HepG2 (cell line): ENCODE measurements at regions not wholly inside any gene's neighbourhood (a gene's known extent, or its start where the extent isn't known, plus 50 kb on each side); places are given as distances from the start of the nearest gene placed in this dataset.

Experiments used
- MIXL1 ChIP-seq: IDR thresholded peaks from 2 replicates; pipeline ENCODE4 v1.6.1; 2016
- MTA1 ChIP-seq: sonication (generic); formaldehyde crosslinking; IDR thresholded peaks from 2 replicates; pipeline ENCODE4 v1.4.0; 2020; ENCODE audit warnings: missing genetic modification reagents, mild to moderate bottlenecking, borderline replicate concordance
- TAF1 ChIP-seq: sonication (generic); formaldehyde crosslinking; IDR thresholded peaks from 2 replicates; pipeline ENCODE4 v1.4.0; 2020; ENCODE audit warnings: missing genetic modification reagents
- TF ChIP-seq, protein P1 (sequence below): sonication (generic); formaldehyde crosslinking; conservative IDR thresholded peaks from 2 replicates; pipeline ENCODE4 v1.4.0; 2020; ENCODE audit warnings: missing genetic modification reagents

DNA sequence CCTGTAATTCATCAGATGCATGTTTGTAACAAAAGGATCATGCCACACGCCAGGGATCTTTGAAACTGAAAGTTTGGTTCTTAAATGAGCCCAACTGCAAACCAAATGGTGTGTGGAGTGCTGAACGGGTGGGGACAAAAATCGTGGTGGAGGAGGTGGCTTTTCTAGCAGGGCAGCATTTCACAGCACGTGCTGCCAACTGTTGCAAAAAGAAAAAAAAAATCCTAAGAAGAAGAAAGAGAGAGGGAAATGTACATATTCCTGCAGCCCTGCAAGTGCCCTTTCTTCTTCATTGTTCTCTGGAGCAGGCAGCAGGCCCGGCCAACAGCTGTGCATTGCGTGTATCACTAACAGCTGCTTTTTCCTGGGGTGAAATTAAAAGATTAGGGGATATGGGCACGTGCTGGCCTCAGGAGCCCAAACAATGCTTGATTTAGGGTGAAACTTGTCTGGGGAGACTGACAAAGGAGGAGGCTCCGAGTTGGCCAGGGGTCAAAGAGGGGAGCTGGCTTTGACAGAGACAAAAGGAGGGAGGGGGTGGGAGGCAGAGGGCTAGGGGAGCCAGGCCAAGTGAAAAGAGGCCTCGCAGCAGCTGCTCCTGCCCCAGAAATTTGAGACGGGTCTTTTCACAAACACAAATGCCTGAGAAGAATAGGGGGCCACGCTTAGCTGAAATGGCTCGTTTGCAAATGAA, 73.0 kb downstream of the GADD45G start:
- TF ChIP-seq MTA1 (CRISPR knock-in tag) (no peak), MIXL1 (CRISPR knock-in tag) (no peak), TAF1 (CRISPR knock-in tag) (no peak)
- TF ChIP-seq, protein P1, sequence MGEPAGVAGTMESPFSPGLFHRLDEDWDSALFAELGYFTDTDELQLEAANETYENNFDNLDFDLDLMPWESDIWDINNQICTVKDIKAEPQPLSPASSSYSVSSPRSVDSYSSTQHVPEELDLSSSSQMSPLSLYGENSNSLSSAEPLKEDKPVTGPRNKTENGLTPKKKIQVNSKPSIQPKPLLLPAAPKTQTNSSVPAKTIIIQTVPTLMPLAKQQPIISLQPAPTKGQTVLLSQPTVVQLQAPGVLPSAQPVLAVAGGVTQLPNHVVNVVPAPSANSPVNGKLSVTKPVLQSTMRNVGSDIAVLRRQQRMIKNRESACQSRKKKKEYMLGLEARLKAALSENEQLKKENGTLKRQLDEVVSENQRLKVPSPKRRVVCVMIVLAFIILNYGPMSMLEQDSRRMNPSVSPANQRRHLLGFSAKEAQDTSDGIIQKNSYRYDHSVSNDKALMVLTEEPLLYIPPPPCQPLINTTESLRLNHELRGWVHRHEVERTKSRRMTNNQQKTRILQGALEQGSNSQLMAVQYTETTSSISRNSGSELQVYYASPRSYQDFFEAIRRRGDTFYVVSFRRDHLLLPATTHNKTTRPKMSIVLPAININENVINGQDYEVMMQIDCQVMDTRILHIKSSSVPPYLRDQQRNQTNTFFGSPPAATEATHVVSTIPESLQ = no peak
